ENCODE measurements at regions not wholly inside any gene's neighbourhood (a gene's known extent, or its start where the extent isn't known, plus 50 kb on each side); places are given as distances from the start of the nearest gene placed in this dataset.

- POLR2A ChIA-PET (ENCODE audit: unreplicated experiment): no interaction called here
Measured at GRCh38 chr16:60329108-60329507, 1595.0 kb upstream of the GOT2 start.

GRCh38 chr16:60328152-60328551, 1594.0 kb upstream of the GOT2 start:
- CTCF ChIA-PET: no interaction called here

More at GRCh38 chr16:60329108-60329507, 1595.0 kb upstream of the GOT2 start:
- no peaks in the 10 kb centered on the region for H4K20me1 ChIP-seq (ENCODE audit: insufficient read depth)
- H2AFZ ChIP-seq: no peak overlapping the region
- H3K36me3 ChIP-seq (ENCODE audit: low read depth): no peaks in the 10 kb centered on the region
- H3K27ac ChIP-seq: no peak overlapping the region
- intact Hi-C loops (cut with micrococcal nuclease; ENCODE audit: unreplicated experiment): no loop called here
- DNase-seq: no peak
- H3K9me2 ChIP-seq (ENCODE audit: insufficient read depth): no peaks in the 10 kb centered on the region
- TF ChIP-seq CTCF (conservative IDR thresholded peaks at IDR 0.05) (no peak), EZH2 (IDR thresholded peaks at IDR 0.05; ENCODE audit: low read depth) (no peak)
- CTCF ChIA-PET: no interaction called here
- no peaks in the 10 kb centered on the region for H3K4me1 ChIP-seq (replicated peaks; ENCODE audit: insufficient read depth)
- no peak overlapping the region for H3K4me3 ChIP-seq
- H3K4me2 ChIP-seq: no peak overlapping the region
- no peaks in the 10 kb centered on the region for H3K79me2 ChIP-seq (ENCODE audit: low read depth)
- H3F3A ChIP-seq (ENCODE audit: insufficient read depth, low read depth): no peaks in the 10 kb centered on the region
- H3K27me3 ChIP-seq (ENCODE audit: insufficient read depth, low read depth): no peaks in the 10 kb centered on the region
- no TSS peak for BruUV-seq (replicated peaks)
- H3K9me3 ChIP-seq (ENCODE audit: insufficient read depth, low read depth): no peaks in the 10 kb centered on the region

DNA sequence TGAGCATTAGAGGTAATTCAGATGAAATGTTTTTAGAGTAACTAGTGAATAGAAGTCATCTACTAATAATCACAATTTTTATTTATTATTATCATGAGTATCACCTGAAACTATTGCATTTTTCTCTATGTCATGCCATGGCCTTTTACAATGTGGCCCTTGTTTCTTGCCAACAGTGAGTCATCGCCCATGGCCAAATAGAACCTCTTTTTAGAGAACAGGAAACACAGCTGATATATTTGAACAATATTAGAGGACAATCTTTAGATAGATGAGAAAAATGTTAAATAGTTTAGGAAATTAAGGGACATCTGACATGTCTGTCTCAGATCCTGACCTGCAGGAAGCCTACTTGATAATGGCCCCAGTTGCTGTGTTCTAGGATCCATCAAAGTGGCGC, 1584.4 kb upstream of the GOT2 start:
- intact Hi-C loops (cut with micrococcal nuclease; ENCODE audit: unreplicated experiment): no loop called here
- Histone ChIP-seq H3K9me3 (ENCODE audit: insufficient read depth, low read depth) (no peaks in the 10 kb centered on the region), H3F3A (ENCODE audit: insufficient read depth, low read depth) (no peaks in the 10 kb centered on the region), H3K4me1 (replicated peaks; ENCODE audit: insufficient read depth) (no peaks in the 10 kb centered on the region), H3K36me3 (ENCODE audit: low read depth) (no peaks in the 10 kb centered on the region), H3K79me2 (ENCODE audit: low read depth) (no peaks in the 10 kb centered on the region), H3K4me3 (no peak overlapping the region), H3K27me3 (ENCODE audit: insufficient read depth, low read depth) (peaks cover 8% of the 10 kb centered on the region; the same call in 1 of the 2 replicates), H3K4me2 (no peak overlapping the region), H3K9me2 (ENCODE audit: insufficient read depth) (no peaks in the 10 kb centered on the region), H4K20me1 (ENCODE audit: insufficient read depth) (no peaks in the 10 kb centered on the region), H3K27ac (no peak overlapping the region), H2AFZ (no peak overlapping the region)
- POLR2A ChIA-PET (ENCODE audit: unreplicated experiment): no interaction called here
- BruUV-seq (replicated peaks): no TSS peak
- TF ChIP-seq CTCF (conservative IDR thresholded peaks at IDR 0.05) (no peak), EZH2 (IDR thresholded peaks at IDR 0.05; ENCODE audit: low read depth) (no peak)
- DNase-seq: no peak
- CTCF ChIA-PET: no interaction called here

More at GRCh38 chr16:60328152-60328551, 1594.0 kb upstream of the GOT2 start:
- Histone ChIP-seq H3K4me2 (no peak overlapping the region), H3K4me1 (replicated peaks; ENCODE audit: insufficient read depth) (no peaks in the 10 kb centered on the region), H3K27me3 (ENCODE audit: insufficient read depth, low read depth) (no peaks in the 10 kb centered on the region), H3K9me2 (ENCODE audit: insufficient read depth) (no peaks in the 10 kb centered on the region), H3K9me3 (ENCODE audit: insufficient read depth, low read depth) (no peaks in the 10 kb centered on the region), H2AFZ (no peak overlapping the region), H3K4me3 (no peak overlapping the region), H3K27ac (no peak overlapping the region), H3F3A (ENCODE audit: insufficient read depth, low read depth) (no peaks in the 10 kb centered on the region), H3K79me2 (ENCODE audit: low read depth) (no peaks in the 10 kb centered on the region), H4K20me1 (ENCODE audit: insufficient read depth) (no peaks in the 10 kb centered on the region), H3K36me3 (ENCODE audit: low read depth) (no peaks in the 10 kb centered on the region)
- BruUV-seq (replicated peaks): no TSS peak
- TF ChIP-seq CTCF (conservative IDR thresholded peaks at IDR 0.05) (no peak), EZH2 (IDR thresholded peaks at IDR 0.05; ENCODE audit: low read depth) (no peak)
- no peak for DNase-seq
- intact Hi-C loops (cut with micrococcal nuclease; ENCODE audit: unreplicated experiment): no loop called here
- POLR2A ChIA-PET (ENCODE audit: unreplicated experiment): no interaction called here

Data from PC-9 (cell line).